ENCODE measurements at regions not wholly inside any gene's neighbourhood (a gene's known extent, or its start where the extent isn't known, plus 50 kb on each side); places are given as distances from the start of the nearest gene placed in this dataset.
"Not testable (repeated sequence)": the region's sequence is repeated elsewhere in the genome, so short reads cannot be mapped to it uniquely, and the experiment has no call there.

DNA sequence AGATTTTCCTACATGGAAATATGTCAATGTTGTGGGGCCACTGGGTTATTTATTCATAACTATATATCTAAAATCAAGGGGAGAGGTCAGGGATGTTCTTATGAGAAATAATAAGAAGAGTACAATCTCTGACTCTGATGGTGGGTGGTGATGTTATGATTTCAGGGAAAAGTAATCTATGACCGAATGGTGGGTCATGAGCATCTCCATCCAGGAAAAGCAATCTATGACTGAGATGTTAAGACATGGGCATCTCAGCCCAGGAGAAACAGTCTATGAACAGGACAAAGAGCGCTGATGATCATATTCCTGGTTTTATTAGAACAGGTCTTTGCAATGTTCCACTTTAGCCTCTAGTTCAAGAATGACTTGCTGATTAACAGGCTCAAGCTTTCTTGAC, 137.1 kb downstream of the ARSF start:
- intact Hi-C loops (cut with DNase I; ENCODE audit: low total_unique reads): no loop called here
- peaks cover 0 to 3% (median 0%) of the 10 kb centered on the region in 7 donors for H3K27me3 ChIP-seq (replicated peaks in 1 of 7)
- H3K27ac ChIP-seq: no peak overlapping the region
- 85 to 97% (median 95%) methylated on average over 2 of the region's 2 CpGs for WGBS, 5 donors
- TF ChIP-seq, protein P1, sequence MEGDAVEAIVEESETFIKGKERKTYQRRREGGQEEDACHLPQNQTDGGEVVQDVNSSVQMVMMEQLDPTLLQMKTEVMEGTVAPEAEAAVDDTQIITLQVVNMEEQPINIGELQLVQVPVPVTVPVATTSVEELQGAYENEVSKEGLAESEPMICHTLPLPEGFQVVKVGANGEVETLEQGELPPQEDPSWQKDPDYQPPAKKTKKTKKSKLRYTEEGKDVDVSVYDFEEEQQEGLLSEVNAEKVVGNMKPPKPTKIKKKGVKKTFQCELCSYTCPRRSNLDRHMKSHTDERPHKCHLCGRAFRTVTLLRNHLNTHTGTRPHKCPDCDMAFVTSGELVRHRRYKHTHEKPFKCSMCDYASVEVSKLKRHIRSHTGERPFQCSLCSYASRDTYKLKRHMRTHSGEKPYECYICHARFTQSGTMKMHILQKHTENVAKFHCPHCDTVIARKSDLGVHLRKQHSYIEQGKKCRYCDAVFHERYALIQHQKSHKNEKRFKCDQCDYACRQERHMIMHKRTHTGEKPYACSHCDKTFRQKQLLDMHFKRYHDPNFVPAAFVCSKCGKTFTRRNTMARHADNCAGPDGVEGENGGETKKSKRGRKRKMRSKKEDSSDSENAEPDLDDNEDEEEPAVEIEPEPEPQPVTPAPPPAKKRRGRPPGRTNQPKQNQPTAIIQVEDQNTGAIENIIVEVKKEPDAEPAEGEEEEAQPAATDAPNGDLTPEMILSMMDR (IDR thresholded peaks at IDR 0.05 in 8 of 11, conservative IDR thresholded peaks at IDR 0.05 in 3 of 11): no peak
- TF ChIP-seq POLR2AphosphoS5 (IDR thresholded peaks at IDR 0.05) (no peak), POLR2A (IDR thresholded peaks at IDR 0.05) (no peak)
- H3K4me1 ChIP-seq: no peaks in the 10 kb centered on the region
- no peak overlapping the region for H3K4me3 ChIP-seq
- no peaks in the 10 kb centered on the region for H3K36me3 ChIP-seq
- no peaks in the 10 kb centered on the region for H3K9me3 ChIP-seq
- no peak for DNase-seq

DNA sequence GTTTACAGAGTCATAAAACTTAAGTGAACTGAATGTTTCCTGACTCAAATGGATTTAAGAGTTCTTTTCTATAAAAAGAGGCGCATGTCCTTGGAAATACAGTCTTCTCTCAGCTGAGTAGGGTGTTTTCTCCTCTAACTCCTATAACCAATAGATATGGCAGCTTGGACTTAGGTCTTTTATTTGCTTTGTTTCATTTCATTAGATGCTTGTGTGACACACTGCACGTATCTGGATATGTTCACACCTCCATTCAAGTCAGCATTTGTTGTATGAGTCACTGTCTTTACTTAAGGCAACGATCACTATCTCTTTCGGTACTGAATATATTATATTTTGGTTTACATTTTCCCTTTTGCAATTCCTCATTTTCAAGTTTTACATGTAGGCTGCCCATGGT, 136.6 kb downstream of the ARSF start:
- DNase-seq: no peak
- no peak overlapping the region for H3K27ac ChIP-seq
- WGBS, 5 donors: 79 to 91% (median 88%) methylated on average over 4 of the region's 4 CpGs
- H3K36me3 ChIP-seq: no peaks in the 10 kb centered on the region
- H3K4me1 ChIP-seq: no peaks in the 10 kb centered on the region
- intact Hi-C loops (cut with DNase I; ENCODE audit: low total_unique reads): no loop called here
- peaks cover 0 to 3% (median 0%) of the 10 kb centered on the region in 7 donors for H3K27me3 ChIP-seq (replicated peaks in 1 of 7)
- TF ChIP-seq POLR2AphosphoS5 (IDR thresholded peaks at IDR 0.05): no peak
- TF ChIP-seq, protein P1 (IDR thresholded peaks at IDR 0.05 in 8 of 11, conservative IDR thresholded peaks at IDR 0.05 in 3 of 11): no peak
- H3K9me3 ChIP-seq: no peaks in the 10 kb centered on the region
- no peak overlapping the region for H3K4me3 ChIP-seq

DNA sequence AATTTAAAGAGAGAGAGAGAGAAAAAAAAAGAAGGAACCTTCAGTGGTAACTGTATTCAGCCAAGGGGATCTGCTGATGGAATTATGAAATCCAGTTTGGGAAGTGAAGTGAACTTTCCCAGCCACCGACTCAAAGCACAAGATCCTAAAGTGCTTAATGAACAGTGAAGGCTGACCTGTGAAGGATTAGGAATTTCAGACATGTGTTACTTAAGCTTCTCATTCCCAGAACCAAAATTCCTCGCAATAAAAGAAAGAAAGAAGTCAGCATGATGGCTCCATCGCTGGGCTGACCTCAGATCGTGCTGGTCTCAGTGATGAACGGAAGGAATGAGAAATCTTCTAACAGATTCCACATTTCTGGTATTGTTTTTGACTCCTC, 135.2 kb downstream of the ARSF start:
- Histone ChIP-seq H3K36me3 (no peaks in the 10 kb centered on the region), H3K27me3 (replicated peaks in 1 of 7) (peaks cover 0 to 3% (median 0%) of the 10 kb centered on the region in 7 donors), H3K4me3 (no peak overlapping the region), H3K27ac (no peak overlapping the region), H3K9me3 (no peaks in the 10 kb centered on the region), H3K4me1 (no peaks in the 10 kb centered on the region)
- 63 to 83% (median 72%) methylated on average over 5 of the region's 5 CpGs for WGBS, 5 donors
- TF ChIP-seq, protein P1 (IDR thresholded peaks at IDR 0.05 in 8 of 11, conservative IDR thresholded peaks at IDR 0.05 in 3 of 11): no peak
- TF ChIP-seq POLR2A (IDR thresholded peaks at IDR 0.05) (no peak), POLR2AphosphoS5 (IDR thresholded peaks at IDR 0.05) (no peak)
- intact Hi-C loops (cut with DNase I; ENCODE audit: low total_unique reads): no loop called here
- DNase-seq: no peak

DNA sequence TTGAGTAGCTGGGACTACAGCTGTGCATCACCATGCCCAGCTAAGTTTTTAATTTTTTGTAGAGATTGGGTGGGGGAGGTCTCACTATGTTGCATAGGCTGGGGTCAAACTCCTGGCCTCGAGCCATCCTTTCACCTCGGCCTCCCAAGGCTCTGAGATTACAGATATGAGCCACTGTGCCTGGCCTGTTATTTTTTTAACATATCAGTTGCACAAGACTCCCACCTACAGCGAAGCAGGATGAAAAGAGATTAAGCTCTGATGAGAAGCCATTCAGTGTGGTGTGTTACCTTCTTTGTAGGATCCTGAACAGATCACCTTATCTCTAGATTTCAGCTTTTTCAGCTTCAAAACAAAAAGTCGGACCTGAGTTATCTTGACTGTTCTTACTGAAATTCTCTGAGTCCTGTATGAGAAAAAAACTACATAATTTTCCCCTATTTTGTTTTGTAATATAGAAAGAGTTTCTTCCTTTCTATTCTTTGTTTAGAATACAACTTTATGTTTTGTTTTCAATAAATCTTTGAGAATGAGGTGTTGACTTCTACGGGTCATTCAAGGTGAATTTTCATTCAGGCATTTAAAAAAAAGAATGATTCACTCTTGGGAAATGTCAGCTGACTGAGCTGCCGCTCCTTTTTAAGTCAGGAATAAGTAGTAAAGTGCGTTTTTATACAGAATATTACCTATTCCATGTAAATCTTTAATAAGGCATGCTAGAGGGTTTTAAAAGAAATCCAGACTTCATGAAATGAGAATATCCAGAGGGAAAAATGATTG, 134.6 kb downstream of the ARSF start:
- peaks cover 0 to 3% (median 0%) of the 10 kb centered on the region in 7 donors for H3K27me3 ChIP-seq (replicated peaks in 1 of 7)
- DNase-seq: no peak
- H3K27ac ChIP-seq: no peak overlapping the region
- H3K9me3 ChIP-seq: no peaks in the 10 kb centered on the region
- 58 to 70% (median 67%) methylated on average over 7 of the region's 7 CpGs for WGBS, 5 donors
- no peak for TF ChIP-seq POLR2AphosphoS5 (IDR thresholded peaks at IDR 0.05)
- no peak for TF ChIP-seq POLR2A (IDR thresholded peaks at IDR 0.05)
- TF ChIP-seq, protein P1 (IDR thresholded peaks at IDR 0.05 in 8 of 11, conservative IDR thresholded peaks at IDR 0.05 in 3 of 11): no peak
- no peaks in the 10 kb centered on the region for H3K36me3 ChIP-seq
- H3K4me1 ChIP-seq: no peaks in the 10 kb centered on the region
- intact Hi-C loops (cut with DNase I; ENCODE audit: low total_unique reads): no loop called here
- no peak overlapping the region for H3K4me3 ChIP-seq

DNA sequence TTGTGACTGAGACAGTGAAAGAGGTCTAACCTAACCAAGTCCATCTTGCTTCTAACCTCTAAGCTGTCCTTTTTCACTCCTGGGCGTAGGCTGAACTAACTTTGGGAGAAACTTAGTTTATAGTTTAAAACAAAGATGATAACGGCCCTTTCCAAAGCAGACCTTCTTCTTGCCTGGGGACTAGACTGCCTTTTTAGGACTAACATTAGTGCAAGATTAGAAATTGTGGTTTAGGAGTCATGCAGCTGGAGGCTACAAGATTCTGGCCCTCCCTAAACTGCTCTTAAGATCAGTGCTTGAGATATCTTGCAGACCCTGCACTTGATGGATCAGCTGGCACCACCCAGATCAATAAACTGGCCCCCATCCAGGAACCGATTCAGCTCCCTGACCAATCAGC, 130.9 kb downstream of the ARSF start:
- H3K27ac ChIP-seq; DNase-seq; intact Hi-C loops (cut with DNase I; ENCODE audit: low total_unique reads); H3K27me3 ChIP-seq (replicated peaks in 1 of 7); H3K36me3 ChIP-seq; H3K4me3 ChIP-seq; H3K4me1 ChIP-seq; H3K9me3 ChIP-seq: not testable (repeated sequence)
- WGBS, 5 donors: 69 to 81% (median 72%) methylated on average over 3 of the region's 3 CpGs

Measured in spleen (tissue), 11 donors.